ENCODE measurements at regions not wholly inside any gene's neighbourhood (a gene's known extent, or its start where the extent isn't known, plus 50 kb on each side); places are given as distances from the start of the nearest gene placed in this dataset.

GRCh38 chr10:108465871-108466641 is 1301.5 kb upstream of the SORCS1 start:
- Histone ChIP-seq H3K4me1 (replicated peaks in 1 of 2) (no peaks in the 10 kb centered on the region), H3K4me3 (peak overlapping the region; percentile 28 to 34 (median 31)), H3K27ac (no peak overlapping the region)
- WGBS, 10 experiments: 0 to 53% (median 22%) methylated on average over 1 to 15 of the region's 62 CpGs; no CpG with 5 or more reads in 4 of the 10 experiments
- ATAC-seq (replicated peaks in 6 of 8): peak; percentile 66 to 89 (median 76)
- in situ Hi-C loops (cut with MboI; ENCODE audit: low pct_unique_long_range_greater_than_20kb in 2 of 9, low sequenced_read_pairs in 9 of 9, unreplicated experiment in 9 of 9): no loop called here

GRCh38 chr10:108462005-108462404 is 1297.5 kb upstream of the SORCS1 start:
- Histone ChIP-seq H3K4me1 (replicated peaks in 1 of 2) (no peaks in the 10 kb centered on the region), H3K27ac (no peak overlapping the region), H3K4me3 (no peak overlapping the region)
- ATAC-seq (replicated peaks in 6 of 8): peak in 1 of 8 experiments; percentile 39
- in situ Hi-C loops (cut with MboI; ENCODE audit: low pct_unique_long_range_greater_than_20kb in 2 of 9, low sequenced_read_pairs in 9 of 9, unreplicated experiment in 9 of 9): no loop called here
- 65 to 100% (median 84%) methylated on average over 1 to 2 of the region's 2 CpGs; no CpG with 5 or more reads in 2 of the 10 experiments for WGBS, 10 experiments

GRCh38 chr10:108454793-108455192 is 1290.3 kb upstream of the SORCS1 start:
- H3K27ac ChIP-seq: no peak overlapping the region
- in situ Hi-C loops (cut with MboI; ENCODE audit: low pct_unique_long_range_greater_than_20kb in 2 of 9, low sequenced_read_pairs in 9 of 9, unreplicated experiment in 9 of 9): no loop called here

GRCh38 chr10:108454224-108454623 is 1289.7 kb upstream of the SORCS1 start:
- in situ Hi-C loops (cut with MboI; ENCODE audit: low pct_unique_long_range_greater_than_20kb in 2 of 9, low sequenced_read_pairs in 9 of 9, unreplicated experiment in 9 of 9): no loop called here
- H3K4me1 ChIP-seq (replicated peaks in 1 of 2): no peaks in the 10 kb centered on the region
- WGBS, 10 experiments: 0 to 92% (median 52%) methylated on average over 1 to 3 of the region's 3 CpGs
- no peak overlapping the region for H3K4me3 ChIP-seq
- no peak overlapping the region for H3K27ac ChIP-seq
- no peak for ATAC-seq (replicated peaks in 6 of 8)

More at GRCh38 chr10:108454793-108455192, 1290.3 kb upstream of the SORCS1 start:
- Histone ChIP-seq H3K4me3 (no peak overlapping the region), H3K4me1 (replicated peaks in 1 of 2) (no peaks in the 10 kb centered on the region)
- peak in 1 of 8 experiments; percentile 39 for ATAC-seq (replicated peaks in 6 of 8)

DNA sequence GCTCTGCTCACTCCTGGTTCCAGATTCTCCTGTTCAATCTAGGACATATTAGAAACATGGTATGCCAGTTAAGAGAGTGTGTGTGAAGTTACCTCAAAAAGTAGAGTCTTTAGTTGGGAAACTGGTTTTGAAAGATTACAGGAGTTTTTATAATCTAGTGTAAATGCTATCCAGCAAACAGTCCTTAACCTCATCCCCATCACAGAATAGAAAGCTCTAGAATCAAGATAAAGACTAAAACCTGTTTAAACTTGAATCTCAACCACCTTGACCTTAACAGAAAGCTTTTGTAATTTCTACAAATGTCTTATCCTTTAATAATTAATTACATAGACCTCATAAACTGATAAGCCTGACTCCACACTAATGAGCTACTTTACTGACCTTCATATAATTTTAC is 1288.7 kb upstream of the SORCS1 start:
- Histone ChIP-seq H3K4me1 (replicated peaks in 1 of 2) (no peaks in the 10 kb centered on the region), H3K4me3 (no peak overlapping the region), H3K27ac (no peak overlapping the region)
- ATAC-seq (replicated peaks in 6 of 8): no peak
- in situ Hi-C loops (cut with MboI; ENCODE audit: low pct_unique_long_range_greater_than_20kb in 2 of 9, low sequenced_read_pairs in 9 of 9, unreplicated experiment in 9 of 9): no loop called here

- no peaks in the 10 kb centered on the region for H3K4me1 ChIP-seq (replicated peaks in 1 of 2)
- WGBS, 10 experiments: 30 to 94% (median 75%) methylated on average over 1 to 5 of the region's 5 CpGs; no CpG with 5 or more reads in 2 of the 10 experiments
- no peak overlapping the region for H3K4me3 ChIP-seq
- no peak for ATAC-seq (replicated peaks in 6 of 8)
- no peak overlapping the region for H3K27ac ChIP-seq
- in situ Hi-C loops (cut with MboI; ENCODE audit: low pct_unique_long_range_greater_than_20kb in 2 of 9, low sequenced_read_pairs in 9 of 9, unreplicated experiment in 9 of 9): no loop called here
Measured at GRCh38 chr10:108452533-108452932, 1288.0 kb upstream of the SORCS1 start.

- Histone ChIP-seq H3K4me1 (replicated peaks in 1 of 2) (no peaks in the 10 kb centered on the region), H3K27ac (no peak overlapping the region), H3K4me3 (no peak overlapping the region)
- no peak for ATAC-seq (replicated peaks in 6 of 8)
- WGBS, 10 experiments: 25 to 83% (median 57%) methylated on average over 1 to 2 of the region's 2 CpGs; no CpG with 5 or more reads in 5 of the 10 experiments
- in situ Hi-C loops (cut with MboI; ENCODE audit: low pct_unique_long_range_greater_than_20kb in 2 of 9, low sequenced_read_pairs in 9 of 9, unreplicated experiment in 9 of 9): no loop called here
Measured at GRCh38 chr10:108450280-108450679, 1285.8 kb upstream of the SORCS1 start.

DNA sequence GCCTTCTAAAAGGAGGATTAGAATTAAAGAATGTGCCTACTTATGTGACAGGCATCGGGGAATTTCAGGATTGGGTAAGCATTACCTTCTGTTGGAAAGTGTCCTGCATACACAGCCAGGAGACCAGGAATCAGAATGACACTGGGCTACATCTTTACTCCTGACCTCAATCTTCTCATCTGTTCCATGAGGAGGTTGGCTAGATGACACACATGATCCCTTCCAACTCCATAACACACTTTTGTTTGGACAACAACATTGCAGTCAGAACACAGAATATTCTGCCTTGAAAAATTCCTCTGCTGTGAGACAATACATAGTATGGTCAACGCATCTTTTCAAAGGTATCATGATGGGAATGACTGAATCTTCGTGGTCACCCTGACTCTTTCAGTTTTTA is 1281.2 kb upstream of the SORCS1 start:
- Histone ChIP-seq H3K4me1 (replicated peaks in 1 of 2) (no peaks in the 10 kb centered on the region), H3K4me3 (no peak overlapping the region), H3K27ac (no peak overlapping the region)
- 0 to 100% (median 82%) methylated on average over 1 to 3 of the region's 3 CpGs for WGBS, 10 experiments
- in situ Hi-C loops (cut with MboI; ENCODE audit: low pct_unique_long_range_greater_than_20kb in 2 of 9, low sequenced_read_pairs in 9 of 9, unreplicated experiment in 9 of 9): no loop called here
- no peak for ATAC-seq (replicated peaks in 6 of 8)

DNA sequence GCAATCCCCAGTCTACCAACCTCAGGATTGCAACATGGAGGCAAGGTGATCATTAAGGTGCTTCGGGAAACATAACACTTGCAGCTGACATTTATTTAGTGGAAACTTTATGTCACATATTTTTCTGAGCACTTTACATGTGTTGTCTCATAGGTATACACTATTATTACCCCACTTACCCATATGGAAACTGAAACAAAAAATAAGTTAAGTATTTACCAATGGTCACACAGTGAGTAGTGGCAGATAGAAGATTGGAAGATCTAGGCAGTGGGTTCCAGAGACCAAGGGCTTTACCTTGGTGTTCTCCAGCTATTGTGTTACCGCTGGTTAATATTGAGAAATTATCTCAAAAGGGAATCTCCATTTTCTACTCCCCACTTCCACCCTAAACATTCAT is 1279.1 kb upstream of the SORCS1 start:
- 17 to 100% (median 83%) methylated on average over 1 to 2 of the region's 2 CpGs; no CpG with 5 or more reads in 3 of the 10 experiments for WGBS, 10 experiments
- Histone ChIP-seq H3K27ac (no peak overlapping the region), H3K4me1 (replicated peaks in 1 of 2) (no peaks in the 10 kb centered on the region), H3K4me3 (no peak overlapping the region)
- ATAC-seq (replicated peaks in 6 of 8): no peak
- in situ Hi-C loops (cut with MboI; ENCODE audit: low pct_unique_long_range_greater_than_20kb in 2 of 9, low sequenced_read_pairs in 9 of 9, unreplicated experiment in 9 of 9): no loop called here

DNA sequence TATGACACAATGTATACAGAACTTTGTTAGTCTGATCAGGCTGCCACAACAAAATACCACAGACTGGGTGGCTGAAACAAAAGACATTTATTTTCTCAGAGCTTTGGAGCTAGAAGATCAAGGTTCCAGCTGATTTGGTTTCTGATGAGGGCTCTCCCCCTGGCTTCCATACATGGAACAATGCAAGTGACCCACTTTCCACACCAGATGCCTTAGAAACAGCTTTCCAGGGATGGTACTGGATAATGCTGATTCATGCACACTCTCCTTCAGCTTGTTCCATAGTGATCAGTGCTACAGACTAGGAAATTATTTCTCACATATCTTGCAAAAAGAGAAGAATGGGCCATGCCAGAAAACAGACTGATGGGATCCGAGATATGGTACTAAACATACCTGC is 1274.9 kb upstream of the SORCS1 start:
- Histone ChIP-seq H3K4me3 (no peak overlapping the region), H3K27ac (no peak overlapping the region), H3K4me1 (replicated peaks in 1 of 2) (peaks cover 0 to 3% of the 10 kb centered on the region in 2 donors)
- ATAC-seq (replicated peaks in 6 of 8): peak in 2 of 8 experiments; percentile 39 to 53
- WGBS, 10 experiments: 0 to 100% (median 83%) methylated on average over 1 of the region's 1 CpG; no CpG with 5 or more reads in 3 of the 10 experiments
- in situ Hi-C loops (cut with MboI; ENCODE audit: low pct_unique_long_range_greater_than_20kb in 2 of 9, low sequenced_read_pairs in 9 of 9, unreplicated experiment in 9 of 9): no loop called here

DNA sequence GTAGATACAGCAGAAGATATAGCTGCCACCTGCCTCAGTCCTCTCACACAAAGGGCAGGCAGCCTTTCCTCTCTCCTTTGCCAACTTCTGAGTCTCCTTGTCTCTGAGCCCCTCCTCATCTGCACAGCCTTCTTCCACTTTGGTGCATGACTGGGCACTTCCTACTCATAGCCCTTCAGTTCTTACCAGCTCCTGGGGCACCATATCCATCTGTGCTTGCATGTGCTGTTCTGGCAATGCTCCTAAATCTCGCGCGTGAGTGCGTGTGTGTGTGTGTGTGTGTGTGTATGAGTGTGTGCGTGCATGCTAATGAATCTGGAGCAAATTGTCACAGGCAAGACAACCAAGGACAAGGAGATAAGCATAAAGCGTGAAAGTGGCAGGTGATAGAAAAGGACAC is 1271.6 kb upstream of the SORCS1 start:
- in situ Hi-C loops (cut with MboI; ENCODE audit: low pct_unique_long_range_greater_than_20kb in 2 of 9, low sequenced_read_pairs in 9 of 9, unreplicated experiment in 9 of 9): no loop called here
- Histone ChIP-seq H3K27ac (no peak overlapping the region), H3K4me1 (replicated peaks in 1 of 2) (peaks cover 0 to 3% of the 10 kb centered on the region in 2 donors), H3K4me3 (no peak overlapping the region)
- WGBS, 10 experiments: 33 to 100% (median 90%) methylated on average over 1 to 5 of the region's 6 CpGs; no CpG with 5 or more reads in 3 of the 10 experiments
- ATAC-seq (replicated peaks in 6 of 8): no peak

GRCh38 chr10:108434559-108435252 is 1270.2 kb upstream of the SORCS1 start:
- in situ Hi-C loops (cut with MboI; ENCODE audit: low pct_unique_long_range_greater_than_20kb in 2 of 9, low sequenced_read_pairs in 9 of 9, unreplicated experiment in 9 of 9): no loop called here
- 0 to 90% (median 53%) methylated on average over 2 to 3 of the region's 3 CpGs; no CpG with 5 or more reads in 2 of the 10 experiments for WGBS, 10 experiments

GRCh38 chr10:108427146-108427545 is 1262.6 kb upstream of the SORCS1 start:
- Histone ChIP-seq H3K4me1 (replicated peaks in 1 of 2) (no peaks in the 10 kb centered on the region), H3K27ac (no peak overlapping the region), H3K4me3 (no peak overlapping the region)
- 13 to 72% (median 46%) methylated on average over 1 to 4 of the region's 5 CpGs; no CpG with 5 or more reads in 4 of the 10 experiments for WGBS, 10 experiments
- in situ Hi-C loops (cut with MboI; ENCODE audit: low pct_unique_long_range_greater_than_20kb in 2 of 9, low sequenced_read_pairs in 9 of 9, unreplicated experiment in 9 of 9): no loop called here
- no peak for ATAC-seq (replicated peaks in 6 of 8)

More at GRCh38 chr10:108434559-108435252, 1270.2 kb upstream of the SORCS1 start:
- Histone ChIP-seq H3K4me3 (no peak overlapping the region), H3K4me1 (replicated peaks in 1 of 2) (peaks cover 0 to 3% of the 10 kb centered on the region in 2 donors), H3K27ac (no peak overlapping the region)
- peak in 5 of 8 experiments; percentile 57 to 95 (median 73) for ATAC-seq (replicated peaks in 6 of 8)
